HepG2 (cell line): ENCODE measurements at regions not wholly inside any gene's neighbourhood (a gene's known extent, or its start where the extent isn't known, plus 50 kb on each side); places are given as distances from the start of the nearest gene placed in this dataset.

Source experiments
- ATAC-seq: fragments of 200-7000 bp; cut with Tn5 transposase; 3 replicates; pipeline ENCODE4 v1.9.1; 2020; ENCODE audit warnings: mild to moderate bottlenecking, moderate library complexity
- BruUV-seq: library from RNA; stranded (reverse); fragments of 400-500 nt; replicated peaks from 2 replicates; lab custom pipeline; 2021; lab: Mats Ljungman, UMichigan
- CTCF ChIA-PET: fragments of 300-600 bp; formaldehyde crosslinking; extraction: SDS; loops from one replicate; lab custom pipeline; 2021; ENCODE audit warnings: low total read pairs, inconsistent platforms, low intra/inter-chr PET ratio; lab: Yijun Ruan, JAX
- POLR2A ChIA-PET: fragments of 350-600 bp; sonication (Branson Sonifier 250); formaldehyde crosslinking; loops from one replicate; lab custom pipeline; 2020; ENCODE audit warnings: antibody characterized with exemption, inconsistent platforms; lab: Yijun Ruan, JAX
- DNase-seq: peaks from one replicate; pipeline ENCODE4 v3.0.0-alpha.2; 2015; ENCODE audit warnings: low spot score
- FAIRE-seq: peaks from 3 replicates; lab custom pipeline; 2011; peaks lifted over from hg19 to GRCh38; lab: Jason Lieb, UNC
- H2AFZ ChIP-seq: one replicate; pipeline ENCODE4 v1.6.1; 2011; ENCODE audit warnings: low read length, inconsistent platforms
- H3K27ac ChIP-seq: fragments of 300-600 bp; 3 replicates; pipeline ENCODE4 v1.8.0; 2011; ENCODE audit warnings: mixed run types, mild to moderate bottlenecking, mixed read lengths, low read length, inconsistent platforms; ENCODE audit not compliant: insufficient read depth; ENCODE audit errors: extremely low read length
- H3K27me3 ChIP-seq, 2 experiments: fragments of 200-600 bp in 1 of 2; 2 replicates in 1 of 2; 3 replicates in 1 of 2; pipeline versions ENCODE4 v1.6.0 to v1.8.0; 2011; ENCODE audit warnings: low read length in 2 of 2, mild to moderate bottlenecking in 2 of 2, moderate library complexity in 2 of 2, inconsistent platforms in 1 of 2; ENCODE audit not compliant: insufficient read depth in 2 of 2, control insufficient read depth in 1 of 2
- H3K36me3 ChIP-seq, 2 experiments: fragments of 200-600 bp in 1 of 2; replicated peaks in 1 of 2; 2 replicates in 1 of 2; 3 replicates in 1 of 2; pipeline versions ENCODE4 v1.5.1 to v1.8.0; 2011; ENCODE audit warnings: low read length in 2 of 2, inconsistent platforms in 1 of 2; ENCODE audit not compliant: insufficient read depth in 2 of 2, control insufficient read depth in 1 of 2
- H3K4me1 ChIP-seq: 2 replicates; pipeline ENCODE4 v1.5.1; 2012; ENCODE audit warnings: low read length, inconsistent platforms; ENCODE audit not compliant: insufficient read depth
- H3K4me2 ChIP-seq: 2 replicates; pipeline ENCODE4 v1.6.0; 2011; ENCODE audit warnings: low read depth, low read length, inconsistent platforms
- H3K4me3 ChIP-seq, 3 experiments: fragments of 200-600 bp in 1 of 3; sonication (generic), shearing (Covaris generic) in 1 of 3; replicated peaks in 1 of 3; 2 replicates each; pipeline ENCODE4 v1.5.1; 2011 to 2016; ENCODE audit warnings: low read length in 3 of 3, inconsistent platforms in 2 of 3, low read depth in 2 of 3, mild to moderate bottlenecking in 2 of 3, control low read depth in 1 of 3, mixed read lengths in 1 of 3; ENCODE audit not compliant: insufficient read depth in 1 of 3
- H3K79me2 ChIP-seq: one replicate; pipeline ENCODE4 v1.6.1; 2011; ENCODE audit warnings: low read length, inconsistent platforms; ENCODE audit not compliant: insufficient read depth
- H3K9ac ChIP-seq: 2 replicates; pipeline ENCODE4 v1.6.0; 2011; ENCODE audit warnings: mild to moderate bottlenecking, low read depth, low read length, inconsistent platforms; ENCODE audit not compliant: insufficient read depth
- H3K9me3 ChIP-seq: 2 replicates; pipeline ENCODE4 v1.5.1; 2012; ENCODE audit warnings: mild to moderate bottlenecking, low read length
- H4K20me1 ChIP-seq: 2 replicates; pipeline ENCODE4 v1.6.0; 2011; ENCODE audit warnings: inconsistent platforms, mild to moderate bottlenecking, low read length, moderate library complexity; ENCODE audit not compliant: insufficient read depth
- DPF2 ChIP-seq: sonication (generic); formaldehyde crosslinking; IDR thresholded peaks from 2 replicates; pipeline ENCODE4 v1.4.0; 2020; ENCODE audit warnings: mild to moderate bottlenecking, low read depth, missing genetic modification reagents, borderline replicate concordance
- HNRNPL ChIP-seq: fragments of 200-400 bp; formaldehyde crosslinking; IDR thresholded peaks from 2 replicates; pipeline ENCODE4 v1.6.1; 2017; ENCODE audit warnings: mild to moderate bottlenecking, low read depth, low read length
- MLLT10 ChIP-seq: sonication (generic); formaldehyde crosslinking; IDR thresholded peaks from 2 replicates; pipeline ENCODE4 v1.4.0; 2020; ENCODE audit warnings: missing genetic modification reagents
- NCOA1 ChIP-seq: sonication (generic); formaldehyde crosslinking; IDR thresholded peaks from 2 replicates; pipeline ENCODE4 v1.9.0; 2021; ENCODE audit warnings: missing genetic modification reagents
- NCOA5 ChIP-seq: sonication (generic); formaldehyde crosslinking; IDR thresholded peaks from 2 replicates; pipeline ENCODE4 v1.4.0; 2020; ENCODE audit warnings: missing genetic modification reagents
- REXO4 ChIP-seq: sonication (generic); formaldehyde crosslinking; IDR thresholded peaks from 2 replicates; pipeline ENCODE4 v1.8.0; 2022; ENCODE audit warnings: missing genetic modification reagents, mild to moderate bottlenecking, borderline replicate concordance
- ZFY ChIP-seq: sonication (generic); formaldehyde crosslinking; IDR thresholded peaks from 2 replicates; pipeline ENCODE4 v1.4.0; 2020; ENCODE audit warnings: missing genetic modification reagents
- ZNF232 ChIP-seq: sonication (generic); formaldehyde crosslinking; IDR thresholded peaks from 2 replicates; pipeline ENCODE4 v1.4.0; 2020; ENCODE audit warnings: missing genetic modification reagents, borderline replicate concordance
- ZNF543 ChIP-seq: sonication (generic); formaldehyde crosslinking; IDR thresholded peaks from 2 replicates; pipeline ENCODE4 v1.4.0; 2020; ENCODE audit warnings: mild to moderate bottlenecking, missing genetic modification reagents
- in situ Hi-C: cut with HindIII; loops from 2 replicates; pipeline ENCODE4 v1.10.0; 2017; ENCODE audit warnings: low pct_unique_long_range_greater_than_20kb; ENCODE audit not compliant: extremely low pct_ligation_motif_present
- intact Hi-C: fragments of 100-400 bp; cut with micrococcal nuclease; formaldehyde crosslinking; loops from one replicate; pipeline ENCODE4 v1.10.0; 2022; ENCODE audit not compliant: unreplicated experiment
- TF ChIP-seq, protein P1 (sequence below): sonication (generic); formaldehyde crosslinking; conservative IDR thresholded peaks from 2 replicates; pipeline ENCODE4 v1.4.0; 2020; ENCODE audit warnings: missing genetic modification reagents
- TF ChIP-seq, protein P2 (sequence below): sonication (generic); formaldehyde crosslinking; IDR thresholded peaks from 2 replicates; pipeline ENCODE4 v1.4.0; 2020; ENCODE audit warnings: low read depth, mild to moderate bottlenecking, missing genetic modification reagents
- TF ChIP-seq, protein P3 (sequence below): IDR thresholded peaks from 2 replicates; pipeline ENCODE4 v1.6.1; 2016; ENCODE audit warnings: missing genetic modification reagents, missing compliant biosample characterization
- TF ChIP-seq, protein P4 (sequence below): sonication (generic); formaldehyde crosslinking; IDR thresholded peaks from 2 replicates; pipeline ENCODE4 v1.5.0; 2020; ENCODE audit warnings: mild to moderate bottlenecking, missing genetic modification reagents, borderline replicate concordance

DNA sequence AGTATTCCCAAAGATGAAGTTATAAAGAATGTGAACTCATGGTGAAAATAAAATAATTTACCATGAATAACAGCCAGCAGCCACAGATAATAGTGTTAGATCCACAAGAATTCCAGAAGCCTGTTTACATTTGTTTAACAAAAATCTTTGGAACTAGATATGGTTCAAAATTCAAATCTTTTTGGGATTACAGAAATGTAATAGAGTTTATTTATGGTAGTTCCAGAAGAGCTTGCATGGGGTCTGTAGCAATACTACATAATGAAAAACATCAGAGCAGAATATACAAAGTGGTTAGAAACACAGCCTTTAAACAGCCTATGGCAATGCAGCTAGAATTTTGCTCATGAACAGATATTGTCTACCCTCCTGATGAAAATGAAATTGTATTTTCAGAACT, 179.1 kb downstream of the RDH14 start:
- no peaks in the 10 kb centered on the region for H4K20me1 ChIP-seq
- ChIA-PET CTCF (no interaction called here), POLR2A (no interaction called here)
- no peaks in the 10 kb centered on the region for H3K9me3 ChIP-seq
- ATAC-seq (no peak), FAIRE-seq (no peak), DNase-seq (no peak)
- H3K27me3 ChIP-seq = no peaks in the 10 kb centered on the region
- H3K9ac ChIP-seq = no peak overlapping the region
- no peak for TF ChIP-seq ZNF543 (CRISPR knock-in tag)
- TF ChIP-seq NCOA5 = no peak
- TF ChIP-seq, protein P1, sequence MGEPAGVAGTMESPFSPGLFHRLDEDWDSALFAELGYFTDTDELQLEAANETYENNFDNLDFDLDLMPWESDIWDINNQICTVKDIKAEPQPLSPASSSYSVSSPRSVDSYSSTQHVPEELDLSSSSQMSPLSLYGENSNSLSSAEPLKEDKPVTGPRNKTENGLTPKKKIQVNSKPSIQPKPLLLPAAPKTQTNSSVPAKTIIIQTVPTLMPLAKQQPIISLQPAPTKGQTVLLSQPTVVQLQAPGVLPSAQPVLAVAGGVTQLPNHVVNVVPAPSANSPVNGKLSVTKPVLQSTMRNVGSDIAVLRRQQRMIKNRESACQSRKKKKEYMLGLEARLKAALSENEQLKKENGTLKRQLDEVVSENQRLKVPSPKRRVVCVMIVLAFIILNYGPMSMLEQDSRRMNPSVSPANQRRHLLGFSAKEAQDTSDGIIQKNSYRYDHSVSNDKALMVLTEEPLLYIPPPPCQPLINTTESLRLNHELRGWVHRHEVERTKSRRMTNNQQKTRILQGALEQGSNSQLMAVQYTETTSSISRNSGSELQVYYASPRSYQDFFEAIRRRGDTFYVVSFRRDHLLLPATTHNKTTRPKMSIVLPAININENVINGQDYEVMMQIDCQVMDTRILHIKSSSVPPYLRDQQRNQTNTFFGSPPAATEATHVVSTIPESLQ = no peak
- TF ChIP-seq, protein P2, sequence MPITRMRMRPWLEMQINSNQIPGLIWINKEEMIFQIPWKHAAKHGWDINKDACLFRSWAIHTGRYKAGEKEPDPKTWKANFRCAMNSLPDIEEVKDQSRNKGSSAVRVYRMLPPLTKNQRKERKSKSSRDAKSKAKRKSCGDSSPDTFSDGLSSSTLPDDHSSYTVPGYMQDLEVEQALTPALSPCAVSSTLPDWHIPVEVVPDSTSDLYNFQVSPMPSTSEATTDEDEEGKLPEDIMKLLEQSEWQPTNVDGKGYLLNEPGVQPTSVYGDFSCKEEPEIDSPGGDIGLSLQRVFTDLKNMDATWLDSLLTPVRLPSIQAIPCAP (CRISPR knock-in tag) = no peak
- no peak for TF ChIP-seq NCOA1 (CRISPR knock-in tag)
- TF ChIP-seq ZNF232 (CRISPR knock-in tag) = no peak
- no peak for TF ChIP-seq DPF2 (CRISPR knock-in tag)
- TF ChIP-seq, protein P3, sequence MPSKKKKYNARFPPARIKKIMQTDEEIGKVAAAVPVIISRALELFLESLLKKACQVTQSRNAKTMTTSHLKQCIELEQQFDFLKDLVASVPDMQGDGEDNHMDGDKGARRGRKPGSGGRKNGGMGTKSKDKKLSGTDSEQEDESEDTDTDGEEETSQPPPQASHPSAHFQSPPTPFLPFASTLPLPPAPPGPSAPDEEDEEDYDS = no peak
- no peak for TF ChIP-seq MLLT10 (CRISPR knock-in tag)
- no peak for TF ChIP-seq HNRNPL
- TF ChIP-seq ZFY (CRISPR knock-in tag) = no peak
- TF ChIP-seq, protein P4, sequence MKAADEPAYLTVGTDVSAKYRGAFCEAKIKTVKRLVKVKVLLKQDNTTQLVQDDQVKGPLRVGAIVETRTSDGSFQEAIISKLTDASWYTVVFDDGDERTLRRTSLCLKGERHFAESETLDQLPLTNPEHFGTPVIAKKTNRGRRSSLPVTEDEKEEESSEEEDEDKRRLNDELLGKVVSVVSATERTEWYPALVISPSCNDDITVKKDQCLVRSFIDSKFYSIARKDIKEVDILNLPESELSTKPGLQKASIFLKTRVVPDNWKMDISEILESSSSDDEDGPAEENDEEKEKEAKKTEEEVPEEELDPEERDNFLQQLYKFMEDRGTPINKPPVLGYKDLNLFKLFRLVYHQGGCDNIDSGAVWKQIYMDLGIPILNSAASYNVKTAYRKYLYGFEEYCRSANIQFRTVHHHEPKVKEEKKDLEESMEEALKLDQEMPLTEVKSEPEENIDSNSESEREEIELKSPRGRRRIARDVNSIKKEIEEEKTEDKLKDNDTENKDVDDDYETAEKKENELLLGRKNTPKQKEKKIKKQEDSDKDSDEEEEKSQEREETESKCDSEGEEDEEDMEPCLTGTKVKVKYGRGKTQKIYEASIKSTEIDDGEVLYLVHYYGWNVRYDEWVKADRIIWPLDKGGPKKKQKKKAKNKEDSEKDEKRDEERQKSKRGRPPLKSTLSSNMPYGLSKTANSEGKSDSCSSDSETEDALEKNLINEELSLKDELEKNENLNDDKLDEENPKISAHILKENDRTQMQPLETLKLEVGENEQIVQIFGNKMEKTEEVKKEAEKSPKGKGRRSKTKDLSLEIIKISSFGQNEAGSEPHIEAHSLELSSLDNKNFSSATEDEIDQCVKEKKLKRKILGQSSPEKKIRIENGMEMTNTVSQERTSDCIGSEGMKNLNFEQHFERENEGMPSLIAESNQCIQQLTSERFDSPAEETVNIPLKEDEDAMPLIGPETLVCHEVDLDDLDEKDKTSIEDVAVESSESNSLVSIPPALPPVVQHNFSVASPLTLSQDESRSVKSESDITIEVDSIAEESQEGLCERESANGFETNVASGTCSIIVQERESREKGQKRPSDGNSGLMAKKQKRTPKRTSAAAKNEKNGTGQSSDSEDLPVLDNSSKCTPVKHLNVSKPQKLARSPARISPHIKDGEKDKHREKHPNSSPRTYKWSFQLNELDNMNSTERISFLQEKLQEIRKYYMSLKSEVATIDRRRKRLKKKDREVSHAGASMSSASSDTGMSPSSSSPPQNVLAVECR (CRISPR knock-in tag) = no peak
- TF ChIP-seq REXO4 (CRISPR knock-in tag) = no peak
- no peak overlapping the region for H2AFZ ChIP-seq
- no TSS peak for BruUV-seq
- no peak overlapping the region for H3K4me3 ChIP-seq
- H3K36me3 ChIP-seq = no peaks in the 10 kb centered on the region
- in situ Hi-C loops = no loop called here
- H3K79me2 ChIP-seq = no peaks in the 10 kb centered on the region
- intact Hi-C loops = loop anchor here (5.0 kb wide), 1 partner anchor 796 kb away; no protein-coding TSS in a partner anchor
- H3K4me1 ChIP-seq = no peaks in the 10 kb centered on the region
- H3K4me2 ChIP-seq = no peak overlapping the region
- H3K27ac ChIP-seq = no peak overlapping the region
